Keratinocyte (primary cell): ENCODE measurements at regions not wholly inside any gene's neighbourhood (a gene's known extent, or its start where the extent isn't known, plus 50 kb on each side); places are given as distances from the start of the nearest gene placed in this dataset.

Source experiments
- DNase-seq: peaks from one replicate; pipeline ENCODE4 v3.0.0-alpha.2; 2011; ENCODE audit warnings: low read depth, missing footprints, low spot score
- FAIRE-seq: peaks from 2 replicates; lab custom pipeline; 2011; peaks lifted over from hg19 to GRCh38; lab: Jason Lieb, UNC
- H2AFZ ChIP-seq: 2 replicates; pipeline ENCODE4 v1.6.0; 2012; ENCODE audit warnings: low read length, control low read depth, inconsistent platforms; ENCODE audit not compliant: control insufficient read depth
- H3K27ac ChIP-seq: 2 replicates; pipeline ENCODE4 v1.5.1; 2011; ENCODE audit warnings: low read length; ENCODE audit not compliant: control insufficient read depth, insufficient read depth
- H3K27me3 ChIP-seq: 3 replicates; pipeline ENCODE4 v1.6.0; 2011; ENCODE audit warnings: low read length; ENCODE audit not compliant: control insufficient read depth, insufficient read depth; ENCODE audit errors: extremely low read depth
- H3K36me3 ChIP-seq, 2 experiments: 2 replicates in 1 of 2; 3 replicates in 1 of 2; pipeline ENCODE4 v1.5.1; 2011; ENCODE audit warnings: low read length in 2 of 2, mild to moderate bottlenecking in 1 of 2; ENCODE audit not compliant: control insufficient read depth in 2 of 2, insufficient read depth in 2 of 2; ENCODE audit errors: extremely low read depth in 1 of 2
- H3K4me1 ChIP-seq: 3 replicates; pipeline ENCODE4 v1.5.1; 2011; ENCODE audit warnings: low read length; ENCODE audit not compliant: control insufficient read depth, insufficient read depth; ENCODE audit errors: extremely low read depth
- H3K4me2 ChIP-seq: 3 replicates; pipeline ENCODE4 v1.6.0; 2011; ENCODE audit warnings: low read depth, low read length; ENCODE audit not compliant: control insufficient read depth, insufficient read depth; ENCODE audit errors: extremely low read depth
- H3K4me3 ChIP-seq, 3 experiments: fragments of 200-600 bp in 1 of 3; sonication (generic) in 1 of 3; 2 replicates in 2 of 3; 3 replicates in 1 of 3; pipeline ENCODE4 v1.5.1; 2011 to 2016; ENCODE audit warnings: low read length in 3 of 3, mild to moderate bottlenecking in 3 of 3, control low read depth in 2 of 3, inconsistent platforms in 1 of 3, low read depth in 1 of 3, mixed read lengths in 1 of 3, mixed run types in 1 of 3, moderate library complexity in 1 of 3; ENCODE audit not compliant: control insufficient read depth in 2 of 3, insufficient read depth in 2 of 3; ENCODE audit errors: extremely low read depth in 1 of 3
- H3K79me2 ChIP-seq: 2 replicates; pipeline ENCODE4 v1.6.0; 2012; ENCODE audit warnings: low read length; ENCODE audit not compliant: control insufficient read depth, insufficient read depth
- H3K9ac ChIP-seq: 3 replicates; pipeline ENCODE4 v1.6.0; 2011; ENCODE audit warnings: low read length; ENCODE audit not compliant: control insufficient read depth, insufficient read depth; ENCODE audit errors: extremely low read depth
- H3K9me1 ChIP-seq: 3 replicates; pipeline ENCODE4 v1.6.0; 2011; ENCODE audit warnings: low read length; ENCODE audit not compliant: control insufficient read depth, insufficient read depth; ENCODE audit errors: extremely low read depth
- H3K9me3 ChIP-seq: 2 replicates; pipeline ENCODE4 v1.5.1; 2012; ENCODE audit warnings: low read depth, low read length; ENCODE audit not compliant: control insufficient read depth
- H4K20me1 ChIP-seq: 3 replicates; pipeline ENCODE4 v1.6.0; 2011; ENCODE audit warnings: low read length; ENCODE audit not compliant: control insufficient read depth, insufficient read depth; ENCODE audit errors: extremely low read depth
- CTCF ChIP-seq, 3 experiments: IDR thresholded peaks in 1 of 3; conservative IDR thresholded peaks in 1 of 3; optimal IDR thresholded peaks in 1 of 3; 2 replicates in 2 of 3; 3 replicates in 1 of 3; pipeline versions ENCODE3 to v1.5.1; 2011; ENCODE audit warnings: low read length in 3 of 3, mild to moderate bottlenecking in 3 of 3, moderate library complexity in 2 of 3, control low read depth in 1 of 3, inconsistent platforms in 1 of 3; ENCODE audit not compliant: insufficient read depth in 2 of 3; ENCODE audit errors: extremely low read depth in 1 of 3
- EZH2 ChIP-seq: IDR thresholded peaks from one replicate; pipeline ENCODE4 v1.6.1; 2012; ENCODE audit warnings: inconsistent platforms, mild to moderate bottlenecking, low read length, moderate library complexity
- dilution Hi-C: fragments of 300-500 bp; cut with MboI; formaldehyde crosslinking; loops from one replicate; pipeline ENCODE4 v1.7.0; 2020; ENCODE audit warnings: low sequenced_read_pairs; ENCODE audit not compliant: extremely low pct_ligation_motif_present

- peaks cover 54% of the 10 kb centered on the region for H3K4me1 ChIP-seq
- H4K20me1 ChIP-seq = no peaks in the 10 kb centered on the region
- dilution Hi-C loops = no loop called here
- FAIRE-seq (peak; percentile 51), DNase-seq (no peak)
- H3K9me1 ChIP-seq = peaks cover 3% of the 10 kb centered on the region
- H3K9ac ChIP-seq = peak overlapping the region; percentile 48
- H2AFZ ChIP-seq = no peak overlapping the region
- no peaks in the 10 kb centered on the region for H3K9me3 ChIP-seq
- no peak overlapping the region for H3K4me3 ChIP-seq
- peak overlapping the region; percentile 81 for H3K27ac ChIP-seq
- no peaks in the 10 kb centered on the region for H3K27me3 ChIP-seq
- peaks cover 52% of the 10 kb centered on the region for H3K79me2 ChIP-seq
- TF ChIP-seq CTCF (optimal IDR thresholded peaks at IDR 0.05 in 1 of 3, IDR thresholded peaks at IDR 0.05 in 1 of 3, conservative IDR thresholded peaks at IDR 0.05 in 1 of 3; ENCODE audit: extremely low read depth in 1 of 3, insufficient read depth in 2 of 3, low read length in 3 of 3) (no peak), EZH2 (no peak)
- H3K36me3 ChIP-seq = peaks cover 0 to 2% of the 10 kb centered on the region in 2 experiments
- H3K4me2 ChIP-seq = peak overlapping the region; percentile 77
Observed at GRCh38 chr11:8767466-8768142, 85.0 kb downstream of the RPL27A start.

DNA sequence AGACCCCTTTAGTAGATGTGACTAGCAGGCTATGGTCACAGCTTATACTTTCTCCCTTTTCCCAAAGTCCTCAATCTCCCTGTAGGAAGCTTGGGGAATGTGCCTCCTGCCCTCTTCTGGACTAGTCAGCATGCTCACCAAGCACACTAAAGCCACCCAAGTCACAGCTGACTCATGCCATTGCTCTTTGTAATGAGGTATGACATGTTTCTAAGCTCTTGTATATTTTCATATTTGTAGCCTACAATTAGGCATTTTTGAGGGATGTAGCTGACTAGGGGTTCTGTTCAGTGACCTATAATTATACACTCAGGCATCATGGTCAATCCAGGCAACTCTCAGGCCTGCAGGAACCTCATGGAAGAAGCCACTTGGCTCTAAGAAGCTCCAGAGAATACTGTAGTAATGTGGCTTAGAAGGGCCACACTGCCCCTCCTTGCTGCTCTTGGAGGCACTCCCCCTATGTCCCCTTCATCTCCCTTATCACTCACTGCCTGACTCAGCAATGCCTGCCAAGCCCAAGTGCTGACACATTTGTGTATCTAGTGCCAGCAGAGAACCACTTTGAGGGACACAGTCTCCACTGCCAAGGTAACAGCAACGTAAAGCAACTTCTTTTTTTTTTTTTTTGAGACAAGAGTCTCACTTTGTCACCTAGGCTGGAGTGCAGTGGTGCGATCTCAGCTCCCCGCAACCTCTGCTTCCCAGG lies 86.2 kb downstream of the RPL27A start:
- DNase-seq (no peak), FAIRE-seq (peak; percentile 55)
- H3K9ac ChIP-seq = no peak overlapping the region
- H3K4me3 ChIP-seq = no peak overlapping the region
- peaks cover 3% of the 10 kb centered on the region for H3K9me1 ChIP-seq
- peak overlapping the region; percentile 81 for H3K27ac ChIP-seq
- no peaks in the 10 kb centered on the region for H3K9me3 ChIP-seq
- H3K4me1 ChIP-seq = peaks cover 65% of the 10 kb centered on the region
- H3K4me2 ChIP-seq = peak overlapping the region; percentile 46
- H3K36me3 ChIP-seq = peaks cover 0 to 2% of the 10 kb centered on the region in 2 experiments
- dilution Hi-C loops = no loop called here
- H4K20me1 ChIP-seq = no peaks in the 10 kb centered on the region
- H3K27me3 ChIP-seq = no peaks in the 10 kb centered on the region
- H2AFZ ChIP-seq = no peak overlapping the region
- TF ChIP-seq EZH2 = no peak
- peak; percentile 20 to 66 (median 41) for TF ChIP-seq CTCF (optimal IDR thresholded peaks at IDR 0.05 in 1 of 3, IDR thresholded peaks at IDR 0.05 in 1 of 3, conservative IDR thresholded peaks at IDR 0.05 in 1 of 3; ENCODE audit: extremely low read depth in 1 of 3, insufficient read depth in 2 of 3, low read length in 3 of 3)
- H3K79me2 ChIP-seq = peaks cover 57% of the 10 kb centered on the region
